ENCODE measurements at regions not wholly inside any gene's neighbourhood (a gene's known extent, or its start where the extent isn't known, plus 50 kb on each side); places are given as distances from the start of the nearest gene placed in this dataset.

DNA sequence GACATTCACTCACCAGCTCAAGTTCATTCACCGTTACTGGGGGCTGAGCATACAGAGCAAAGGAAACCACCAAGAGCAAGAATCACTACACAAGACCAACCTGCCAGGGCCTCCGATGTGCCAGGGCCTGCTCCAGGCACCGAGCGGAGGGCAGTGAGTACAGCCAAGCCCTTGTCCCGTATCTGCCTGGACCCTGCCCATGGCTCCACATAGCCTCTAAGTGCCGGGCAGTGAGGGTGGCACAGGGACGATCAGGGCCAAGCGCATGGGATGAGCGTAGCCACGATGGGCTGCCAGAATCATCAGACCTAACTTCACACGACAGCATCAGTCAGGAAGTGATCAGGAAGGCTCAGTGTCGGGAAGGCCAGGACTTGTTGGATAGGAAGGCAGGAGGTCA is 199.6 kb downstream of the BCL11B start:
- H3K9me1 ChIP-seq (replicated peaks; ENCODE audit: control insufficient read depth, extremely low read depth, insufficient read depth, low read length) = no peaks in the 10 kb centered on the region
- no peak overlapping the region for H3K9ac ChIP-seq (replicated peaks; ENCODE audit: extremely low read depth, insufficient read depth, low read length)
- ChIA-PET POLR2A (no interaction called here), CTCF (no interaction called here)
- FAIRE-seq = no peak
- no peaks in the 10 kb centered on the region for H3K79me2 ChIP-seq (ENCODE audit: control insufficient read depth, insufficient read depth, low read length)
- no TSS peak for BruUV-seq (replicated peaks)
- TF ChIP-seq GATA2 (IDR thresholded peaks at IDR 0.05; ENCODE audit: insufficient read depth, insufficient read length, low read depth, low read length) = no peak
- no peak for TF ChIP-seq POLR2AphosphoS5 (IDR thresholded peaks at IDR 0.05; ENCODE audit: insufficient read depth, low read depth, low read length)
- TF ChIP-seq MYC (IDR thresholded peaks at IDR 0.05; ENCODE audit: low read depth, low read length) = no peak
- TF ChIP-seq, protein P1, sequence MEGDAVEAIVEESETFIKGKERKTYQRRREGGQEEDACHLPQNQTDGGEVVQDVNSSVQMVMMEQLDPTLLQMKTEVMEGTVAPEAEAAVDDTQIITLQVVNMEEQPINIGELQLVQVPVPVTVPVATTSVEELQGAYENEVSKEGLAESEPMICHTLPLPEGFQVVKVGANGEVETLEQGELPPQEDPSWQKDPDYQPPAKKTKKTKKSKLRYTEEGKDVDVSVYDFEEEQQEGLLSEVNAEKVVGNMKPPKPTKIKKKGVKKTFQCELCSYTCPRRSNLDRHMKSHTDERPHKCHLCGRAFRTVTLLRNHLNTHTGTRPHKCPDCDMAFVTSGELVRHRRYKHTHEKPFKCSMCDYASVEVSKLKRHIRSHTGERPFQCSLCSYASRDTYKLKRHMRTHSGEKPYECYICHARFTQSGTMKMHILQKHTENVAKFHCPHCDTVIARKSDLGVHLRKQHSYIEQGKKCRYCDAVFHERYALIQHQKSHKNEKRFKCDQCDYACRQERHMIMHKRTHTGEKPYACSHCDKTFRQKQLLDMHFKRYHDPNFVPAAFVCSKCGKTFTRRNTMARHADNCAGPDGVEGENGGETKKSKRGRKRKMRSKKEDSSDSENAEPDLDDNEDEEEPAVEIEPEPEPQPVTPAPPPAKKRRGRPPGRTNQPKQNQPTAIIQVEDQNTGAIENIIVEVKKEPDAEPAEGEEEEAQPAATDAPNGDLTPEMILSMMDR (IDR thresholded peaks at IDR 0.05; ENCODE audit: extremely low read depth in 1 of 2, insufficient read depth in 1 of 2, low read depth in 1 of 2, low read length in 2 of 2) = no peak
- no peak for TF ChIP-seq FOS (IDR thresholded peaks at IDR 0.05; ENCODE audit: borderline replicate concordance, insufficient read depth, low read length)
- H3K4me2 ChIP-seq (ENCODE audit: insufficient read depth, low read length) = no peak overlapping the region
- dilution Hi-C loops (cut with MboI; ENCODE audit: extremely low pct_ligation_motif_present, low sequenced_read_pairs) (no loop called here), intact Hi-C loops (cut with micrococcal nuclease) (no loop called here)
- H3K4me3 ChIP-seq (replicated peaks in 1 of 3; ENCODE audit: insufficient read depth in 1 of 3, low read depth in 1 of 3, low read length in 3 of 3) = no peak overlapping the region
- no peaks in the 10 kb centered on the region for H4K20me1 ChIP-seq (replicated peaks; ENCODE audit: control insufficient read depth, extremely low read depth, insufficient read depth, low read length)
- DNase-seq (ENCODE audit: low read depth, low spot score) = no peak
- no peaks in the 10 kb centered on the region for H3K27me3 ChIP-seq (ENCODE audit: control insufficient read depth in 2 of 2, insufficient read depth in 2 of 2, low read length in 2 of 2)
- H3K9me3 ChIP-seq (replicated peaks; ENCODE audit: control insufficient read depth, insufficient read depth, low read length) = peaks cover 11% of the 10 kb centered on the region
- no peaks in the 10 kb centered on the region for H3K36me3 ChIP-seq (ENCODE audit: control insufficient read depth in 2 of 2, extremely low read depth in 1 of 2, insufficient read depth in 2 of 2, low read length in 2 of 2)
- H3K4me1 ChIP-seq (ENCODE audit: control insufficient read depth, extremely low read depth, insufficient read depth, low read length) = no peaks in the 10 kb centered on the region
- no peak overlapping the region for H3K27ac ChIP-seq (ENCODE audit: insufficient read depth, low read depth, low read length)
- H2AFZ ChIP-seq (ENCODE audit: low read depth, low read length) = no peak overlapping the region

DNA sequence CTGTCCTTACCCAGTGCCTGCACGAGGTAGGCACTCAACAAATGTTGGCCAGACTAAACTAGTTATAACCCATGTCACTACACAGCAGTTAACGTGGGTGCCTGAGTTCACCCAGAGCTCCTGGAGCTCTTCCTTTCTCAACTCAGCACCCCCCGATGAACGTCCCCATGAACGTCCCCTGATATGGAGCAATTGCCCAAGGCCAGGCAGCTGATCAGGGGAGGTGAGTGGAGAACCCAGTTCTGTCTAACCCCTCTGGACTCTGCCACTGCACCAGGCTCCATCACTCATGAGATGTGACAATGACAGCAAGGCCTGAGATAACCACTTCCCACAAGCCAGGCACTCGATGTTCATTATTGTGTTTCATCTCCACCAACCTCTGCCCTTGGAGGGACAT is 199.0 kb downstream of the BCL11B start:
- H3K27me3 ChIP-seq (ENCODE audit: control insufficient read depth in 2 of 2, insufficient read depth in 2 of 2, low read length in 2 of 2) = no peaks in the 10 kb centered on the region
- H3K4me2 ChIP-seq (ENCODE audit: insufficient read depth, low read length) = no peak overlapping the region
- peaks cover 14% of the 10 kb centered on the region for H3K9me3 ChIP-seq (replicated peaks; ENCODE audit: control insufficient read depth, insufficient read depth, low read length)
- no peaks in the 10 kb centered on the region for H3K36me3 ChIP-seq (ENCODE audit: control insufficient read depth in 2 of 2, extremely low read depth in 1 of 2, insufficient read depth in 2 of 2, low read length in 2 of 2)
- ChIA-PET POLR2A (no interaction called here), CTCF (no interaction called here)
- H3K27ac ChIP-seq (ENCODE audit: insufficient read depth, low read depth, low read length) = no peak overlapping the region
- H3K4me3 ChIP-seq (replicated peaks in 1 of 3; ENCODE audit: insufficient read depth in 1 of 3, low read depth in 1 of 3, low read length in 3 of 3) = no peak overlapping the region
- H3K9me1 ChIP-seq (replicated peaks; ENCODE audit: control insufficient read depth, extremely low read depth, insufficient read depth, low read length) = no peaks in the 10 kb centered on the region
- DNase-seq (ENCODE audit: low read depth, low spot score) (no peak), FAIRE-seq (no peak)
- no peak for TF ChIP-seq GATA2 (IDR thresholded peaks at IDR 0.05; ENCODE audit: insufficient read depth, insufficient read length, low read depth, low read length)
- TF ChIP-seq POLR2A (IDR thresholded peaks at IDR 0.05; ENCODE audit: low read depth, low read length) = no peak
- TF ChIP-seq MYC (IDR thresholded peaks at IDR 0.05; ENCODE audit: low read depth, low read length) = no peak
- TF ChIP-seq, protein P1 (IDR thresholded peaks at IDR 0.05; ENCODE audit: extremely low read depth in 1 of 2, insufficient read depth in 1 of 2, low read depth in 1 of 2, low read length in 2 of 2) = no peak
- TF ChIP-seq EZH2 (IDR thresholded peaks at IDR 0.05; ENCODE audit: borderline replicate concordance, low read depth, low read length, severe bottlenecking) = no peak
- TF ChIP-seq POLR2AphosphoS5 (IDR thresholded peaks at IDR 0.05; ENCODE audit: insufficient read depth, low read depth, low read length) = no peak
- TF ChIP-seq, protein P2, sequence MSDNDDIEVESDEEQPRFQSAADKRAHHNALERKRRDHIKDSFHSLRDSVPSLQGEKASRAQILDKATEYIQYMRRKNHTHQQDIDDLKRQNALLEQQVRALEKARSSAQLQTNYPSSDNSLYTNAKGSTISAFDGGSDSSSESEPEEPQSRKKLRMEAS (IDR thresholded peaks at IDR 0.05; ENCODE audit: insufficient read depth, insufficient read length) = no peak
- no peak for TF ChIP-seq JUN (IDR thresholded peaks at IDR 0.05; ENCODE audit: borderline replicate concordance, insufficient read depth, insufficient read length, low read depth)
- TF ChIP-seq FOS (IDR thresholded peaks at IDR 0.05; ENCODE audit: borderline replicate concordance, insufficient read depth, low read length) = no peak
- intact Hi-C loops (cut with micrococcal nuclease) (no loop called here), dilution Hi-C loops (cut with MboI; ENCODE audit: extremely low pct_ligation_motif_present, low sequenced_read_pairs) (no loop called here)
- H4K20me1 ChIP-seq (replicated peaks; ENCODE audit: control insufficient read depth, extremely low read depth, insufficient read depth, low read length) = no peaks in the 10 kb centered on the region
- no peaks in the 10 kb centered on the region for H3K4me1 ChIP-seq (ENCODE audit: control insufficient read depth, extremely low read depth, insufficient read depth, low read length)
- no peaks in the 10 kb centered on the region for H3K79me2 ChIP-seq (ENCODE audit: control insufficient read depth, insufficient read depth, low read length)
- H2AFZ ChIP-seq (ENCODE audit: low read depth, low read length) = no peak overlapping the region
- BruUV-seq (replicated peaks) = no TSS peak
- no peak overlapping the region for H3K9ac ChIP-seq (replicated peaks; ENCODE audit: extremely low read depth, insufficient read depth, low read length)
